HG03432 (cell line): ENCODE measurements at regions not wholly inside any gene's neighbourhood (a gene's known extent, or its start where the extent isn't known, plus 50 kb on each side); places are given as distances from the start of the nearest gene placed in this dataset.

Experiments
- ATAC-seq: cut with Tn5 transposase; IDR thresholded peaks from one replicate; pipeline ENCODE4 v1.9.1; 2021; ENCODE audit warnings: mild to moderate bottlenecking, moderate library complexity; ENCODE audit not compliant: unreplicated experiment

DNA sequence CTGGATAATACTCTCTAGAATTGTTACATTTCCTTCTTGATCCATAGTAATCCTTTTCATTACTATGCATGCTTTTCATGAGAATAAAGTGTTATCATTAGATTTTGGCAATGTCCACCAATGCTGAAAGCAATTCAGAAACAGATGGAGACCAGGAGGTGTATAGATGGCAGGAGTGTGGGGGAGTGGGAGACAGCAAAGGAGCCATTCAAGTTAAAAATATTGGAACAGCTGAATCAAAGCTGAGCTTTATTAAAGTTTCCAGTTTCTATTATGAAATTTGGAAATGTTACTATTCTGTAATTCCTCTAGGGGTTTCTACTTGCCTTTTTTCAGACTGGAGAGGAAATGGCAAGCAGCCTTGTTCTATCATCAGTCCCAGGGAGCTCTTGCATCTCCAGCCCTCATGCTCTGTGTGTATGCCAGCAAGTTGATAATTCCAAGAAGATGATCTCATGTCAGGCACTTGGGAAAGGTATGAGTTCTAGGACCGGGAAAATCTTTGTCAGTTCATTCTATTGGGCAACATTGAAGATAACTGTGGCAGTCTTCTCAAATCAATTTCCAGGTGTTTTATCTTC is 228.0 kb downstream of the CD109 start:
- no peak for ATAC-seq

DNA sequence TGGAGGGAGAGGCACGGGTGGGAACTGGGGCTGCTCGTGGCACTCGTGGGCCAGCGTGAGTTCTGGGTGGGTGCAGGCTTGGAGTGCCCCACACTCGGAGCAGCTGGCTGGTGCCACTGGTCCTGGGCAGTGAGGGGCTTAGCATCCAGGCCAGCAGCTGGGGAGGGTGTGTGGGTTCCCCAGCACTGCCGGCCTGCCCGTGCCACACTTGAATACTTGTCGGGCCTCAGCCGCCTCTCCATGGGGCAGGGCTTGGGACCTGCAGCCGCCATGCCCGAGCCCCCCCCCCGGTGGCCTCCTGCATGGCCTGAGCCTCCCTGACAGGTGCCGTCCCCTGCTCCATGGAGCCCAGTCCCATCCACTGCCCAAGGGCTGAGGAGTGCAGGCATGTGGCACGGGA is 207.2 kb downstream of the CD109 start:
- no peak for ATAC-seq

DNA sequence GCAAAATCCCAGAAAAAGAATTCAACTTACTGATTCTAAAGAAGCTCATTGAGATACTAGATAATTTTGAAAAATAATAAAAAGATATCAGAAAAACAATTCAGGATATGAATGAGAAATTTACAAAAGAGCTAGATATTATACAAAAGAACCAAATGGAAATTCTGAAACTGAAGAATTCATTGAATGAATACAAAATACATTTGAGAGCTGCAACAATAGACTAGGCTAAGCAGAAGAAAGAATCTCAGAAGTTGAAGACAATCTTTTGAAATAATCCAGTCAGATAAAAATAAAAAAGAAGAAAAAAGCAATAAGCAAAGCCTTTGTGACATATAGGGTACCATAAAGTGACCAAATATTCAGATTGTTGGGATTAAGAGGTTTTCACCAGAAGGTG is 206.0 kb downstream of the CD109 start:
- no peak for ATAC-seq

DNA sequence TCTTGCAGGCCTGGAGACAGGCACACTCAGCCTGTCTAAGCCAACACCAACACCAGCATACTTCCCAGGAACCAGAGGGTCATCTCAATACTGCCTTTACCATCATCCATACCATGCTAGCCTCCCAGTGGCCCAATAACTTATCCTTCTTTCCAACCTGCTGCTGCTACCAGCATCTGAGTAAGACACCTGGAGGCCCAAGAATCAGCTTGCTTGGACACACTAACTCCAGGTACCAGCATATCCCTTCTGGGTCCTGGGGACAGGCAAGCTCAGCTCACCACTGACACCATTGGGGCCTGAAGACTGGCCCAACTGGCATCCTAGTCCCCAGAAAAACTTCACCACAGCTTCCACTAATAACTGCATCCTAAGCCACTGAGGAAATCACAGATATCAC is 205.3 kb downstream of the CD109 start:
- ATAC-seq: no peak

DNA sequence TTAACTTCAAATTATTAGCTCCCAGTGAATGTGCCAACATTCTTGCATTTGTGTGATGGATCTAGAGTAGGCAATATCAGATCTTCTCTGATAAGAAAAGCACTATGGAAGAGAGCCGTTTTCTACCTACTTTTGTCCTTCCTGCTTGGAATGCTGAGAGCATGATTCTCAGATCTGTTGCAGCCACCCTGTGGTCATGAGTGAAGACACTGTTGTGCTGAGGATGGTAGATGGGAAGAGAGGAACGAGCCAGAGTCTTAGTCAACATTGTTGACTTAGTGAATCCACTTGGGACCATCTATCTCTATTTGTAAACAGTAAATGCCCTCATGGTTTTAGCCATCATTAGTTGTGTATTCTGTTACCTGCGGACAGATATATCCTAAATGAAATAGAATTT is 202.6 kb downstream of the CD109 start:
- no peak for ATAC-seq

DNA sequence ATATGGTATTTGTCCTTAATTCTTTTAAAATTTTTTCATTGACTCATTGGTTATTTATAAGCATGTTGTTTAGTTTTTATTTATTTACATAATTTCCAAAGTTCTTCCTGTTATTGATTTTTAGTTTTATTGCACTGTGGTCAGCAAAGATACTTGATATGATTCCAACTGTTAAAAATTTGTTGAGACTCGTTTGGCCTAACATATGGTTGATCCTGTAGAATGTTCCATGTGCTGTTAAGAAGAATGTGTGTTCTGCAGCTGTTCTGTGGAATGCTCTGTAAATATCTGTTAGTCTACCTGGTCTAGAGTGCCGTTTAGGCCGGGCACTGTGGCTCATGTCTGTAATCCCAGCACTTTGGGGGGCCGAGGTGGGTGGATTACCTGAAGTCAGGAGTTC is 197.7 kb downstream of the CD109 start:
- ATAC-seq: no peak

DNA sequence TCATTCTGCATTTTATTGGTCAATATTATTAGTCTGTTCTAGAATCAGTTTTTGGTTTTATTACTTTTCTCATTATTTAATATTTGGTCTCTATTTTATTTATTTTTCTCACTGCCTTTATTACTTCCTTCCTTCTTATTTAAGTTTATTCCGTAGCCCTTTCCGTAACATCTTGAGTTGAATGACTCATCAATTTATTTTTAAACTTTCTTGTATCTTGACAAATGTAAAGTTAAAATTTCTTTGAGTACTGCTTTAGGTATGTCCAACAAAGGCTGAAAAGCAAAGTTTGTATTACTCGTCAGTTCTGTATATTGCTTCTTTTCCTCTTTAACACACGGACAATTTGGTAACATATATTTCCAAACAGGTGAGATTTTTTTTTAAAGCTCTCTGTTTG is 192.0 kb downstream of the CD109 start:
- no peak for ATAC-seq

DNA sequence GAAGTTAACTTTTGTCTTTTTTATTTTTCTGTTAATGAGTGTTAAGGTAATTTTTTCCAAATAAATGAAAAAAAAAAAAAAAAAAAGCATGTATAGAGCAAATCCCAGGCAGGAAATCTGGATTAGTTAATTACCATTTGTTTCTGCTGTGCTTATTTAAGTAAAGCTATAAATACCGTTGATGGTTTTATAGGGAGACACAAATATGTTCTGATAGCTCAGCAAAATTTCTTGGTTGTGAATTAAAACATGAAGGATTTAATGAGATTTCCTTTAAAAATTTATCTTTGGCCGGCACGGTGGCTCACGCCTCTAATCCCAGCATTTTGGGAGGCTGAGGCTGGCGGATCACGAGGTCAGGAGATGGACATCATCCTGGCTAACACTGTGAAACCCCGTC is 189.4 kb downstream of the CD109 start:
- ATAC-seq: no peak

DNA sequence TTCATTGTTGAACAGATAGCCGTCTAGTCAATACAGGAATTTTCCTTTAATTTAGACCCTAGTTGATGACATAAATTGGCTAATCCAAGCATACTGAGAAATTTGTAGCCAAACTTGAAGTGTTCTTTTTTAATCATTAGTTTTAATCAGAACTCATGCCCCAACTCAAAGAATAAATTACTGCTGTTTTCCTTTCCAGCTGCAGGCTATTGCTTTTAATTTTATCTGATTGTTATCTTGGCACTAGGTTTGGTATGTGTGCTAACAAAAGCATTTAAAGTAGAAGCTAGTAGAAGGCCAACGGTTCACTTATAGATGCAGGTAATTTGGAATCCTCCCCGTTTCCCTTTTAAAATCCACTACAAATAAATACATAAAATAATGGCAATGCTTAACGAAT is 188.5 kb downstream of the CD109 start:
- no peak for ATAC-seq

DNA sequence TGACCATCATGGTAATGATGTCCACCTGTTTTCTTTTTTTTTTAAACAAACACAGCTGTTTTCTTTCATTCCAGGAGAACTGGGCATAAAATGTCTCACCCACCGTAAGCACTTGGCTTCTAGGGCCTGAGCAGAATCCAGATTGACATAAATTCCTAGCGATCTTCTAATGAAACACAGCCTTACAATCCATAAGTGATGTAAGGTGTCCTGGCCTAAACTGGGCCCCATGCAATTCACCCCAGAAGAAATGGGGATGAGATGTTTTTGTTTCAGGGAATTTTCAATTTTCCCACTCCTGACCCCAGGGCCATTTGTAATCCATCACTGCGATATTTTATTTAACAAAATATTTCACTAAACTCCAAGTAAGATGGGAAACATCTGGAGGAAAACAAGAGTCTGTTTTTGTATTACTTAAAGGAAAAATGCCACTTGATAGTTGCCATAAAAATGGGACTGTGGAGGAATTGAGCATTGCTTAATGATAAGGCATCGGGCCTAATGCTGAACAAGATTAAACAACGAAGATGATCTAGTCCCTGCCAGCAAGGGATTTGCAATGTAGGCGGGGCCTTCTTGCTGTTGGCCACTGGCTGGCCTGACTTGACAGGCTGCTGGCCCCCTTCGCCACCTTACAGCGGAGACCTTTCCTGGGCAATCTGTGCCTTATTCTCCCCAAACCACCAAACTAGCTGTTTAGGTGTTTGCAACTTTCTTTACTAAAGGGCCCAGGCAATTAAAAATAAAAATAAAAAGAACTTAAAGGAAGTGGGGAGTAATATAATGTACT is 183.7 kb downstream of the CD109 start:
- no peak for ATAC-seq

DNA sequence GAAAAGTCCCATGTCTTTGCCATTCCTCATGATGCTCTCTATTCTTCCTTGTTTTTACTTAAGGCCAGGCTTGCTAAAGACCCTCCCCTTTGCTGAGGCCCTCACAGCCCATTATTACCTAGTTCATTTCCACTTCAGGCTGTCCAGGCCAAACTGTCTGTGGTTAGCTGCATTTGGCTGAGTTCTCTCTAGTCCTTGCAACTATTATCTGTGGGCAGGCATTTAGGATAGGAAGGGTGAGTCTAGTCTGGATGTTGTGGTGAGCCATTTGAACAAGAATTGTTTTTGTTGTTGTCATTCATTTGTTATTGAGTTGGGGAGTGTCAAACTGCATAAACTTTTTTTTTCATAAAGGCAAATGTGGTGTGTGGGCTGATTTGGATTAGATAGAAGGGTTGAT is 182.4 kb downstream of the CD109 start:
- ATAC-seq: no peak
